ENCODE measurements at regions not wholly inside any gene's neighbourhood (a gene's known extent, or its start where the extent isn't known, plus 50 kb on each side); places are given as distances from the start of the nearest gene placed in this dataset.

GRCh38 chr5:173434270-173434669 lies 106.1 kb upstream of the STC2 start:
- no peak for DNase-seq
- H3K27ac Mint-ChIP-seq, result no peak overlapping the region
- intact Hi-C loops (cut with micrococcal nuclease), result no loop called here
- H3K27me3 Mint-ChIP-seq, result peaks cover 4% of the 10 kb centered on the region
- no peaks in the 10 kb centered on the region for H3K9me3 Mint-ChIP-seq
- H3K4me1 Mint-ChIP-seq, result no peaks in the 10 kb centered on the region
- no peak overlapping the region for H3K4me3 Mint-ChIP-seq
- no peaks in the 10 kb centered on the region for H3K36me3 Mint-ChIP-seq (ENCODE audit: low read depth)

DNA sequence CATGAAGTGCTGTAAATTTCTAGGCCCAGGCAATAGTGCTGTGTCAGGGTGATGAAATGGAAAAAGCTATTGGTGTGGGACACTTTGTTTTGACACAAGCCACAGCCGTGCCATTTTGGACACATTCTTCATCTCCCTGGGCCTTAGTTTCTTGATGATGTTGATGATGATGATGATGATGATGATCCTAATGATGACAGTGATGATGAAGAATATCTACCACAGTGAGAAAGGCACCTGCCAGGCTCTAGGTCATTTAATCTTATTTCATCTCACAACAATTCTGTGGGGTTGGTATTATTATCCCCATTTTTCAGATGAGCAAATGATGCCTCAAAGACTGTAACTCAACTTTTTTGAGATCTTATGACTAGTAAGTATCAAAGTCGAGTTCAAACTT lies 102.2 kb upstream of the STC2 start:
- H3K27ac Mint-ChIP-seq, result no peak overlapping the region
- H3K36me3 Mint-ChIP-seq (ENCODE audit: low read depth), result no peaks in the 10 kb centered on the region
- H3K27me3 Mint-ChIP-seq, result peaks cover 6% of the 10 kb centered on the region
- H3K9me3 Mint-ChIP-seq, result no peaks in the 10 kb centered on the region
- H3K4me3 Mint-ChIP-seq, result no peak overlapping the region
- intact Hi-C loops (cut with micrococcal nuclease), result no loop called here
- DNase-seq, result no peak
- no peaks in the 10 kb centered on the region for H3K4me1 Mint-ChIP-seq

- H3K27ac Mint-ChIP-seq, result no peak overlapping the region
- H3K4me3 Mint-ChIP-seq, result no peak overlapping the region
- peaks cover 6% of the 10 kb centered on the region for H3K27me3 Mint-ChIP-seq
- intact Hi-C loops (cut with micrococcal nuclease), result no loop called here
- H3K9me3 Mint-ChIP-seq, result no peaks in the 10 kb centered on the region
- H3K4me1 Mint-ChIP-seq, result no peaks in the 10 kb centered on the region
- no peaks in the 10 kb centered on the region for H3K36me3 Mint-ChIP-seq (ENCODE audit: low read depth)
- DNase-seq, result no peak
These were observed 101.4 kb upstream of the STC2 start for GRCh38 chr5:173429489-173430150.

GRCh38 chr5:173423452-173424117 lies 95.4 kb upstream of the STC2 start:
- DNase-seq, result no peak
- no peaks in the 10 kb centered on the region for H3K36me3 Mint-ChIP-seq (ENCODE audit: low read depth)
- no peaks in the 10 kb centered on the region for H3K4me1 Mint-ChIP-seq
- H3K27ac Mint-ChIP-seq, result no peak overlapping the region
- H3K27me3 Mint-ChIP-seq, result no peaks in the 10 kb centered on the region
- H3K9me3 Mint-ChIP-seq, result no peaks in the 10 kb centered on the region
- intact Hi-C loops (cut with micrococcal nuclease), result no loop called here
- H3K4me3 Mint-ChIP-seq, result no peak overlapping the region

GRCh38 chr5:173420108-173420507 lies 91.9 kb upstream of the STC2 start:
- Mint-ChIP-seq H3K27me3 (no peaks in the 10 kb centered on the region), H3K36me3 (ENCODE audit: low read depth) (no peaks in the 10 kb centered on the region), H3K4me3 (no peak overlapping the region), H3K27ac (no peak overlapping the region), H3K4me1 (no peaks in the 10 kb centered on the region), H3K9me3 (peaks cover 3% of the 10 kb centered on the region)
- intact Hi-C loops (cut with micrococcal nuclease), result no loop called here
- DNase-seq, result no peak

- no peaks in the 10 kb centered on the region for H3K27me3 Mint-ChIP-seq
- no peaks in the 10 kb centered on the region for H3K4me1 Mint-ChIP-seq
- peaks cover 3% of the 10 kb centered on the region for H3K9me3 Mint-ChIP-seq
- no peaks in the 10 kb centered on the region for H3K36me3 Mint-ChIP-seq (ENCODE audit: low read depth)
- H3K4me3 Mint-ChIP-seq, result no peak overlapping the region
- intact Hi-C loops (cut with micrococcal nuclease), result no loop called here
- no peak for DNase-seq
- H3K27ac Mint-ChIP-seq, result no peak overlapping the region
These were observed 85.3 kb upstream of the STC2 start for GRCh38 chr5:173413471-173413982.

GRCh38 chr5:173412566-173412965 lies 84.4 kb upstream of the STC2 start:
- DNase-seq, result no peak
- no peaks in the 10 kb centered on the region for H3K27me3 Mint-ChIP-seq
- intact Hi-C loops (cut with micrococcal nuclease), result no loop called here
- no peaks in the 10 kb centered on the region for H3K4me1 Mint-ChIP-seq
- no peaks in the 10 kb centered on the region for H3K36me3 Mint-ChIP-seq (ENCODE audit: low read depth)
- H3K27ac Mint-ChIP-seq, result no peak overlapping the region
- H3K9me3 Mint-ChIP-seq, result peaks cover 3% of the 10 kb centered on the region
- H3K4me3 Mint-ChIP-seq, result no peak overlapping the region

DNA sequence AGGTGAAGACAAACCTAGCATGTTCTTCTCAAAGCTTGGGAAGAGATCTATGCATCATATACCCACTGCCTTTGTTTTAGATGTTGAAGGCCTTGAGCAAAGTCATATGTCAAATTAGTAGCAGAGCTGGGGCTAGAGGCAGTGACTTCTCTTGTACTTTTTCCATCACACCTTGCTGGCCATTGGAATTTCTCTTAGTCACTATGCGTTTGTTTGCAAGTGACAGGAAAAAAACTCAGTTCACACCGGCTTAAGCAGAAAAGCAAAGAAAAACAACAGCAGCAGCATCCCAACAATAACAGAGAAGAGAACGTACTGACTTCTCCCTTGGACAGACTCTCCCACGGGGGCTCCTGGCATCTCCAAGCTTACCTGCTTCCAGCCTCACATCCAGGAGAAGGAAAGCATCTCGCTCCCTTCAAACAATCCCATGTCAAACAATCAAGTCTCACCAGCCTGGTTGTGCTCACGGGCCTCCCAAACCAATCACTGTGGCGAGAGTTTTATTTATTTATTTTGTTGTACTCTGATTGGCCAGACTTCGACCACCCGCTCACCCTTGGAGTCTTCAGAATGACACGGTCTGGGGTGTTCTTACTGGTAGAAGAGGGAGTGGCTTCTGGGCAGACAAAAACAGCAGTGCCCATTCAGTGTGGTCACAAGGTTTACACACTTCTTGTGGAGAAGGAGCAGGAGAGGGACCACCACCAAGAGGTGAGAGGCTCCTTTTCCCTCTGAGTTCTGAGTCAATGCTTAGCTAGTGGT lies 83.8 kb upstream of the STC2 start:
- no peaks in the 10 kb centered on the region for H3K4me1 Mint-ChIP-seq
- no peak overlapping the region for H3K27ac Mint-ChIP-seq
- no peak for DNase-seq
- no peaks in the 10 kb centered on the region for H3K27me3 Mint-ChIP-seq
- no peaks in the 10 kb centered on the region for H3K36me3 Mint-ChIP-seq (ENCODE audit: low read depth)
- H3K9me3 Mint-ChIP-seq, result peaks cover under 1% of the 10 kb centered on the region
- no peak overlapping the region for H3K4me3 Mint-ChIP-seq
- intact Hi-C loops (cut with micrococcal nuclease), result no loop called here

GRCh38 chr5:173410459-173411233 lies 82.4 kb upstream of the STC2 start:
- Mint-ChIP-seq H3K27me3 (no peaks in the 10 kb centered on the region), H3K9me3 (no peaks in the 10 kb centered on the region), H3K27ac (no peak overlapping the region), H3K4me3 (no peak overlapping the region), H3K36me3 (ENCODE audit: low read depth) (no peaks in the 10 kb centered on the region), H3K4me1 (no peaks in the 10 kb centered on the region)
- intact Hi-C loops (cut with micrococcal nuclease), result no loop called here
- DNase-seq, result no peak

DNA sequence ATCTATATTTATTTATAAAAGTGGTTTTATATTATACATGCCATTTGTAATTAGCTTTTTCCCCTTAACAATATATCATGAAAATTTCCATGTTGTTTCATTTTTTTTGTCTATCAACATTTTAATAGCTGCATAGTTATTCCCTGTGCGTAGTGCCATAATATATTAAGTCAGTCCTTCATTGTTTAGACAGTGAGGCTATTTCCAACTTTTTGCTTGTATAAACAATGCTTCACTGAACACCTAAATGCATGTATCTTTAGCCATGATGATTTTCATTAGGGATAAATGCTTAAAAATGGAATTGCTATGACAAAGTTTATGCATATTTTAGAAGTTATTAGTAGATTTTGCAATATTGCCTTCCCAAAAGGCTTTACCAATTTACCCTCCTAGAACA lies 80.7 kb upstream of the STC2 start:
- Mint-ChIP-seq H3K4me1 (no peaks in the 10 kb centered on the region), H3K27ac (no peak overlapping the region), H3K36me3 (ENCODE audit: low read depth) (no peaks in the 10 kb centered on the region), H3K4me3 (no peak overlapping the region), H3K9me3 (no peaks in the 10 kb centered on the region), H3K27me3 (no peaks in the 10 kb centered on the region)
- no peak for DNase-seq
- intact Hi-C loops (cut with micrococcal nuclease), result no loop called here

DNA sequence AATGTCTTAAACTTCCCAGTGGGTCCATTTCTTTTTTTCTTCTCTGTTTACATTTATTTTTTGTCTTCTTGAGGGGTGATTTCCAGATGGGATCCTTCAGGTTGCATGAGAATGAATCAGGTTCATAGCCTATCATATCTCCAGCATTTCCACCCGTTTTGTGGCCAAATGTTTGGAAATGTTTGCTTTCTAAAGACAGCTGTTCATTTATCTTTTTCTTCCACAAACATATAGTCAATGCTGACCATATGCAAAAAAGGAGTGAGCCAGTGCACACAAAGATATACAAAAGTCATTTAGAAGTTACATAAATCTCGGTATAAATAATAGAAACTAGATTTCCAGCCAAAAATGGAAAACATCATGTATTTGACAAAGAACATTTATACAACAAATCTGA lies 71.6 kb upstream of the STC2 start:
- no peak overlapping the region for H3K27ac Mint-ChIP-seq
- intact Hi-C loops (cut with micrococcal nuclease), result no loop called here
- H3K27me3 Mint-ChIP-seq, result no peaks in the 10 kb centered on the region
- H3K4me1 Mint-ChIP-seq, result no peaks in the 10 kb centered on the region
- H3K4me3 Mint-ChIP-seq, result no peak overlapping the region
- H3K36me3 Mint-ChIP-seq (ENCODE audit: low read depth), result no peaks in the 10 kb centered on the region
- no peak for DNase-seq
- no peaks in the 10 kb centered on the region for H3K9me3 Mint-ChIP-seq

- H3K4me1 Mint-ChIP-seq, result no peaks in the 10 kb centered on the region
- H3K36me3 Mint-ChIP-seq (ENCODE audit: low read depth), result no peaks in the 10 kb centered on the region
- no peaks in the 10 kb centered on the region for H3K27me3 Mint-ChIP-seq
- H3K27ac Mint-ChIP-seq, result no peak overlapping the region
- no peak for DNase-seq
- H3K9me3 Mint-ChIP-seq, result no peaks in the 10 kb centered on the region
- intact Hi-C loops (cut with micrococcal nuclease), result no loop called here
- H3K4me3 Mint-ChIP-seq, result no peak overlapping the region
These were observed 69.3 kb upstream of the STC2 start for GRCh38 chr5:173397516-173397915.

DNA sequence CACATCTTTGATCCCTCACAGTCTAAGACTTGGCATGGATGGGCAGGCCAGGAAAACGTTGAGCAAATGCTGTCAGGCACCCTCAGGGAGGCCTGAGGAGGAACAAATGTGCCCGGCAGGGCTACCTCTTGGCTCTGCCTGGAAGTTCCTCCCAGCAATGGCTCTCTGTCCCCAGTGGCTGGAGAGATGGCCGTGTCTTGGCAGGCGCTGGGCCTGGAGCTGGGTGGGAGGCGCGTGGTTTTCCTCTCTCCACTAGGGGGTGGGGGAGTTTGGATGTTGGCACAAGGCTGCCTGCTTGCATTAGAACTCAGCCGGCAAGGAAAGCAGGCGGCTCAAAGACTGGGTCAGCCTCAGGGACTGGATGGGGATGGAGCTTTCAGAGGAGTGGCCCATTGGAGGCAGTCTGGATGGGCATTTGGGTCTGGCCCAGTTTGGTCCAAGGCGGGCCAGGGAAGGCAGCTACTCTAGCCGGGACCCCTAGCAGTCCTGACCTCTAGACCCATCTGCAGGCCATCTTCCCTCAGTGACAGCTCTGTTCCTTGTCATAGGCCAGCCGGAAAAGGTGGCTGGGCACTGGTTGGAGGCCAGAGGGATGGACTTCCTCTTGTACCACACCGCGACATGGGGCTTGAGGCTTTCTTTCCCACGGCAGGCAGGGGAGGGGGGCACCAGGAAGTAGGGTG lies 68.2 kb upstream of the STC2 start:
- no peak for DNase-seq
- no peaks in the 10 kb centered on the region for H3K36me3 Mint-ChIP-seq (ENCODE audit: low read depth)
- no peak overlapping the region for H3K4me3 Mint-ChIP-seq
- no peaks in the 10 kb centered on the region for H3K4me1 Mint-ChIP-seq
- intact Hi-C loops (cut with micrococcal nuclease), result no loop called here
- H3K27ac Mint-ChIP-seq, result no peak overlapping the region
- no peaks in the 10 kb centered on the region for H3K9me3 Mint-ChIP-seq
- H3K27me3 Mint-ChIP-seq, result no peaks in the 10 kb centered on the region

All from activated CD4-positive, alpha-beta T cell treated with anti-CD3 and anti-CD28 coated beads, Interleukin-2, amount 10 ng/mL, durations not matched to agents 24 days and 14 days (primary cell).